CD4-positive, alpha-beta T cell treated with Interleukin-2 at 100 ng/mL for 4 hours (primary cell): ENCODE measurements at regions not wholly inside any gene's neighbourhood (a gene's known extent, or its start where the extent isn't known, plus 50 kb on each side); places are given as distances from the start of the nearest gene placed in this dataset.

Experiments
- DNase-seq: peaks from one replicate; pipeline ENCODE4 v3.0.0-alpha.2; 2020; ENCODE audit warnings: low spot score

- no peak for DNase-seq
Observed at GRCh38 chr13:91291078-91291477, 56.4 kb upstream of the MIR17HG start.

GRCh38 chr13:91292630-91293221 is 54.8 kb upstream of the MIR17HG start:
- DNase-seq, result no peak

GRCh38 chr13:91295712-91296410 is 51.6 kb upstream of the MIR17HG start:
- DNase-seq, result no peak

DNA sequence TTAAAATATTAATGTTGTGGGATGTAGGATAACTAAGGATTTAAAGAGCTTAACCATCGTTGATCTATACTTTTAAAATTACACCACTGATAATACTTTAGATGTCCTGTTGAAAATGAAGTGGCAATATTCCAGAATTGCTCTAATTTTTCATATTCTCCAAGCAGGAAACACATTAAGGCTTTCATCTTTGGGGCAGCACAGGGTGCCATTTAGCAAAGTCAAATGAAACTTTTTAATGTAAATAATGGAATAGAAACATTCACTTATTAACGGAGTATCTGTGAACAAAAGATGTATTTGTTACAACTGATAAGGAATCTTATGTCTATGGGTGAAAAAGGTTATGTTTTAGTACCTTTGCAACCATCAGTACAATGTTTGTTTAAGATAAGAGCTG is 50.0 kb upstream of the MIR17HG start:
- no peak for DNase-seq
